GM19395 (cell line): ENCODE measurements at regions not wholly inside any gene's neighbourhood (a gene's known extent, or its start where the extent isn't known, plus 50 kb on each side); places are given as distances from the start of the nearest gene placed in this dataset.

Source experiments
- ATAC-seq: cut with Tn5 transposase; IDR thresholded peaks from one replicate; pipeline ENCODE4 v1.9.1; 2021; ENCODE audit warnings: mild to moderate bottlenecking, moderate library complexity; ENCODE audit not compliant: unreplicated experiment

DNA sequence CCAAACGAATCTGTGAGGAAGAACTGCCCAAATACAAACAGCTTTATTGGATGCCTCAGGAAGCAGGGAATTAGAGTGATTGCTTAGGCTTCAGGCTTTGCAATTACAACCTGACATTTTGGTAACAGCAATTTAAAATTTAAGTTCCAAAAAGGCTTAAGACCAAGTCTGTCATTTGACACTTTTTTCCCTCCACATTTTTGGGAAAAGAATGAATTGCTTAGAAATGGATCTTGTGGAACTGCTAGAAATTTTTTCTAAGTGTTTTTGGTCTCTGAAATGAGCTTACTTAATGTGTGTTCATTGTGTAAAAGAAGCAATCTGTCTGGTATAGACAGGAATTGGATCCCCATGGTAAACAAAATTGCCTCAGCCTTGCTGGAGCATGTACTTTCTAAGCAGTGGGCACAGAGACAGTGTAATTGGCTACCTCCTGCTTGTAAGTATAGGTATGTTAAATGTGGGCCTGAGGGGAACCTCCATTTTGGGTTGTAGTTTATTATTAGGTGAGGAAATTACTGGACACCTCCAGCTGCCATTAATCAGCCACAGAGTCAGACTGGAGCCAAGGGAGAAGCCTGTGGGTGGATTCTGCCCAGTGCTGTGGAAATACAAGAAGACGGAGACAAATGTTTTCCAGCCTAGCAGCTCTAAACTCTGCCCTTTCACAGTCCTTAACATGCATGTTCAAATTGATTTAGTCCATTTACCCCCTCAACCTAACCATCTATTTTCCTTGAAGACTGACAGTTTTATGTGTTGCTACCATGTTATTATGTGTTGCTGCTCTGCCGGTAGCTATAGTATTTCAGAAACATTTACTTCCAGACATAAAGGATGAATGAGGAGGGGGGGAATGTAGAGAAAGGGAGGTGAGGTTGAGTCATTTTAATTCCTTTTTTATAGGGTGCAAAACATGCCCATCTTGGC lies 473.0 kb downstream of the SPRY1 start:
- ATAC-seq = no peak

DNA sequence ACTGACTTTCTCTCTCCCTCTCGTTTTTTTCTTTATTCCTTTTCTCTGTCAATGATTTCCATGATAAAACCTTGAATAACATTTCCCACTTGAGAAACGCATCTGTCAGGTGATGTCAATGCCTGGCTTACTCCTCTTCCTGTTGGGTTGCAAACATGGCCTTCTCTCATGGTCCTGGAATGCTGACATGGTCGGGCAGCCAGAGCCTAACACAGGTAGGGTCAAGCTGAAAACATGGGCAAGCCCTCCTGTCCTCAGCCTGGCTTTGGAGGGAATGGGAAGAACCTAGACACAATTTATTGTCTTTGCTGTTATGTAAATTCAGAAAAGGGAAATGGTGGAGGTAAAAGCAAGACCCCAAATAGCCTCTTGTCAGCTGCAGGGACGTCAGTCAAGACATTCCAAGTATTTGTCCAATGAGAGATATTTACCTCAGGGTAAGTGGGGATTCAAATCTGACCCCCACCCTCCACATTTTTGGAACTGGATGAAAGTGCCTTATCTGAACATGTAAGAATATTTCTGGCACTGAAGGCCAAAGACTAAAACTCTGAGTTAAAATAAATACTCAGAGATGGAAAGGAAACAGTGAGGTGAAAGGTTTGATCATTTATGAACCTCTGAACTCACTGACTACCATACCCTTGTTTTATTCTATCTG lies 473.8 kb downstream of the SPRY1 start:
- ATAC-seq = no peak

DNA sequence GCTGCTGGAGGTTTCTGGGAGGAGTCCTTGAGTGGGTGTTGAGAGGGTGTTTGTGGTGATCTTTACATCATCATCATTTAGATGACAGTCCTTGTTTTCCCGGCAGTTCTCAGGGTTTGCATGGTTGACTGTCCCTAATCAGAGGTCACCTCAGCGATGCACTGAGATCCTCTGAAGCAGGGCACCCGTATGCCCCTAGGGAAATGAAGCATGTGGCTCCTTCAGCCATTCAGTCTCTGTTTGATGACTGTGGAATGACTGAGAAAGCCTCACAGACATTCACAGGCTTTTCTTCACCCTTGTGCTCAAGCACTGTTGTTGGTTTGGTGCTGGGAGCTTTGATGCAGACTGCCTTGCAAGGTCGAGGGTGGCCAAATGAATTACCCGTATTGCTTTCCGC lies 474.7 kb downstream of the SPRY1 start:
- ATAC-seq = no peak

DNA sequence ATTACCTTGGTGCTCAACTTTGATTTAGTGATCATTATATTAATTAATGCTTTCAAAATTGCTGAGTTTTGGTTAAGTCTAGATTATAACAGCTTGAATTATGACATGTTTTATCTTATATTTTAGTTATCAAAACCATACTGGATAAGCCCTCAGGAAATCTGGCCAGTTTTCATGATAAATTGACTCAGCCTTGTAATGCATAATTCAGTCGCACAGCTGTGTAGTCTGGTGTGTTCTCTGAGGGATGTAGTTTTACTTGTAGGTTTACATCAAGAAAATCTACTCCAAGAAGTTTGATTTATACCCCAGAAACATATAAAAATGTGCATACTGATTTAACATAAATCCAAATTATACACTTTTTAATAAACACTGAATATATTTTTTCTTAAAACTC lies 477.5 kb downstream of the SPRY1 start:
- ATAC-seq = no peak

DNA sequence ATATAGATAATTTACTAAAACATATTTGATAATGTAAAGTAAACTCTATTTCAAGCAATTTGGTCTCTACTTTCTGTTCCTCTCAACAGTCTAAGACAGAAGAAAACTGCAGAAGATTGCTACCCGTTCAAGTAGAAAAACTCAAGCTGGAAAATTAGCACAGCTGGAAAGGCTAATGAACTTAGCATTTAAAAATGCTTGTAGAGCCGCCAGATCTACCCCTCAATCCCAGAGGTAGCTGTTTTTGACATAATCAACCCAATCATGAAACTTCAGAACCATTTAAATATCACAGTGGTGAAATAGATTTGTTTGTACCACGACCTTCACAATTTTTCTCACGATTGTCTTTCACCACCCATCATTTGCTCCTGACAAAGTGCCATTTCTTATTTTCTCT lies 479.5 kb downstream of the SPRY1 start:
- no peak for ATAC-seq

DNA sequence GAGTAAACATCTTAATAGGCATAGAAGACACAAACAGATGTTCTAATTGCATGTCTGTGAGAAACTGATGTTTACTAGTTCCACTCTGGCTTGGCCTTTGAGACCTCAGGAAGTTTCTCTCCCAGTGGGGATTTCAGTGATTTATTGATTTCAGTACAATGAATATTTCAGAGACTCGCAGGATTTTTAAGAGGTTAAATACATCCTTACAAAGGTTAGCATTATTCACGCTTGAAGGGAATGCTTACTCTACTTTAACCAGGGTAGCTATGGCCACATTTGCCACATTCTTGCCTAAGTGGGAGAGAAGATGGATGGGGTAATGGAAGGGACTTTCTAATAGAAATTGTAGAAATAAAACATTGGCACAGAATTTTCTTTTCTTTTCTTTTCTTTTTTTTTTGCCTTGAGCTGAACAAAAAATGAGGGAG lies 480.1 kb downstream of the SPRY1 start:
- no peak for ATAC-seq

DNA sequence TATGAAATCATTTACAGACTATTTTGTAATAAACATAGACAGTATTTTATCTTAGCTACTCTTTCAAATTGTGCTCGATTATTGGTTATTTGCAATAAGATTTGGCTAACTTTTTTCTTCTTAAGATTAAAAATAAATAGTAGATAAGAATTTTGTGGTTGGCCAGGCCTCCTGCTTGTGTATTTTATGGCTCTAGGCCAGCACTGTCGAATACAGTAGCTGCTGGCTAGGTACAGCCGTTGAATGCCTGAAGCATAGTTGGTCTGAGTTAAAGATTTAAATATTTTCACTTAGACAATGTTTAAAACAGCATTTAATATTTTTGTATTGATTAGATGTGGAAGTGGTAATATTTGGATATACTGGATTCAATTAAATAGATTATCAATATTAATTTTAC lies 481.0 kb downstream of the SPRY1 start:
- ATAC-seq = no peak

DNA sequence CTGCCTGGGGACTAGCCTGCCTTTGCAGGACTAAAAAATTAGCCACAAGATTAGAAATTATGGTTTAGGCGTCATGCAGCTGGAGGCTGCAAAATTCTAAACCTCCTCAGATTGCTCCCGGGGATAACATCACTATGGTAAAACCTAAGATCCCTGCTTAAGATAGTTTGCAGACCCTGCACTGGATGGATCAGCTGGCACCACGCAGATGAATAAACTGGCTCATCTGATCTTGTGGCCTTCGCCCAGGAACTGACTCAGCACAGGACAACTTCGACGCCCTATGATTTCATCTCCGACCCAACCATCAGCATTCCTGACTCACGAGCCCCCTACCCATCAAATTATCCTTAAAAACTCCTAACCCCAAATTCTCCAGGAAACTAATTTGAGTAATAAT lies 482.4 kb downstream of the SPRY1 start:
- no peak for ATAC-seq

DNA sequence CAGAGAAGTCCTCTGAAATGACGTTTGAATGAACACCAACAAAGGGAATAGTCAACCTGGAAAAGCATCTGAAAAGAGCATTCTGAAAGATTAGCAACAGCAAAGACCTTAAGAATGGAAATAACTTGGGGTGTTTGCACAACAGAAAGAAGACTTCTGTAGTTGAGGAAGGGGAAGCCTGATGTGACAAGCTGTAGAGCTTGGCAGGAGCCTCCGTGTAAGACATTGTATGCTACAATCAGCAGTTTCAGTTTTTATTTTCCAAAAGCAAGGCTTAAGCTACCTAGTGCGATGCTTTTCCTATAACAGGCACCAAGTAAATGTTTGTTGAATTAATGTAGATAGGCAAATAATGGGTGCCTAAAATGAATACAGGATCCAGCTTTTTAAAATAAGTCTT lies 484.0 kb downstream of the SPRY1 start:
- no peak for ATAC-seq

DNA sequence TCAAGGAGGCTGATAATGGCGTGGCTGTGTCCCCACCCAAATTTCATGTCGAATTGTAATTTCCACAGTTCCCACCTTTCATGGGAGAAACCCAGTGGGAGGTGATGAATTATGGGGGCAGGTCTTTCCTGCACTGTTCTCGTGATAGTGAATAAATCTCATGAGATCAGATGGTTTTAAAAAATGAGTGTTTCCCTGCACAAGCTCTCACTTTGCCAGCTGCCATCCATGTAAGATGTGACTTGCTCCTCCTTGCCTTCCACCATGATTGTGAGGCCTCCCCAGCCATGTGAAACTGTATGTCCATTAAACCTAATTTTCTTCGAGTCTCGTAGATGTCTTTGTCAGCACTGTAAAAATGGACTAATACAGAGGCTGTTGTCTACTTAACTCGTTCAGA lies 488.3 kb downstream of the SPRY1 start:
- no peak for ATAC-seq

DNA sequence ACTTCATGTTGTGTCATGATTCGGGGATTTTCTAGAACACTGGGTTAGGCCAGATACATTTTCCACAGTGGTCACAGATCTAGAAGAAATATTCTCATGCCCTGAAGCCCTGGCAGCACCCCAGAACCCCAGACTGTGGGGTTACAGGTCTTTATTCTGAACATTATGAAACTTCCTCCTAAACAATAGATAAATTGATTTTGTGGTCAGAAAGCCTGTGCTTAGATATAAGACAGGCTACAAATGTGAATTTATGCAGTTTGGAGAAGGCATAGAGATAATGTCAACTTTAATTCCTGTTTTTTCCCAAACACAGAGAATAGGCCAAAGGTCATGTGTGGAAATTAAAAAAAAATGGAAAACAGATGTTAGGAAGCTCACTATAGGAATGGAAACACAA lies 492.9 kb downstream of the SPRY1 start:
- no peak for ATAC-seq

DNA sequence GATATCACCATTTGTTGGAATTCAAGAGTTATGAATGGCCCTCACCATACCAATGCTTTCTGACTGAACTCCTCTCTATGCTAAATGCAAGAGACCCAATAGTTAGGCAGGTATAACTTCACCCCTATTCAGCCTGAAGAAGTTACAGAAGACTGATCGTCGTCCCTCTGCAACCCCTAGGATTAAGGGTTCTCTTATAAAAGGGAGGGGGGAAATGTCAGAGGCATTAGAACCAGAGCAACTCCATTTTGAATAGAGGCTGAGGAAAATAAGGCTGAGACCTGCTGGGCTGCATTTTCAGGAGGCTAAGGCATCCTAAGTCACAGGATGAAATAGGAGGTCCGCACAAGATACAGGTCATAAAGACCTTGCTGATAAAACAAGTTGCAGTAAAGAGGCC lies 494.3 kb downstream of the SPRY1 start:
- ATAC-seq = no peak

DNA sequence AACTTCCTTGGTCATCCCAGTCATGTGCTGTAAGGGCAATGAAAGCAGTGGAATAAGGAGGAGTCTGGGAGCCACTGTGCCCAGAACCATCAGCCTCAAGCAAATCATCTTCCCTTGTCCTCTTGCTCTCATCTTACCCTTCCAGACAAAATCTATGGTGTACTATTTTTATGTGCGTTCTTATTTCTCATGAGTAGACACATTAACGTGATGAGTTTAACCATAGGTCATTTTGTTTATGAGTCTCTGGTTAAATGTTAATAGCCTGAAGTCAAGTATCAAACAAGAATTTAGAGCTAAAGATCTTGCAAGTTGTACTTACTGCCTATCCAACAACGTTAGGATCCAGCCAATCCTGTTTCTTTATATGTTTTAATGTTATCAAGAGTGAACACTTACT lies 495.3 kb downstream of the SPRY1 start:
- no peak for ATAC-seq

DNA sequence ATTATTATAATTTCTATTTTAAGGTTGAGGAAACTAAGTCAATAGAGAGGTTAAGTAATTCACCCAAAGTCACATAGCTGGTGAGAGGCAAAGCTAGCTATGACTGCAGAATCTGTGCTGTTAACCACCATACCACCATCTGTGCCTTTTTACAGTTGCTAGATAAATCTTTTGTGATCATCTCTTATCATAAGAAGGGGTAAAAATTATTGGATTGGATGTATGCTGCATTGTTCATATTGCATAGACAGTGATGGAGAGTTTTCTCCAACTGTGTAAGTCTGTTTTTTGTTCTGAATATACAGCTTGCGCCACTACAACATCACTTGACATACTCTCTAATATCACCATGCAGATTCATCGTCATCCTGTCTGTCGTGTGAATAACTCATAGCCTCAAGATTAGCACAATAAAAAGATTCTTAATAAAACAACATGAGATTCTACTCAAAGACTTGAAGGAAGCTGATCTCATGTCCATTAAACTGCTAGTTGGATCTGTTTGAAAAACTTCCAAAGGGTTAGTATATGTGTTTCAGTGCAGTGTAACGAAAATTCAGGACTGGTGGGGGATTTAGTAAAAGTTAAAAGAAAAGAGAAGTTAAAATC lies 495.9 kb downstream of the SPRY1 start:
- ATAC-seq = no peak

DNA sequence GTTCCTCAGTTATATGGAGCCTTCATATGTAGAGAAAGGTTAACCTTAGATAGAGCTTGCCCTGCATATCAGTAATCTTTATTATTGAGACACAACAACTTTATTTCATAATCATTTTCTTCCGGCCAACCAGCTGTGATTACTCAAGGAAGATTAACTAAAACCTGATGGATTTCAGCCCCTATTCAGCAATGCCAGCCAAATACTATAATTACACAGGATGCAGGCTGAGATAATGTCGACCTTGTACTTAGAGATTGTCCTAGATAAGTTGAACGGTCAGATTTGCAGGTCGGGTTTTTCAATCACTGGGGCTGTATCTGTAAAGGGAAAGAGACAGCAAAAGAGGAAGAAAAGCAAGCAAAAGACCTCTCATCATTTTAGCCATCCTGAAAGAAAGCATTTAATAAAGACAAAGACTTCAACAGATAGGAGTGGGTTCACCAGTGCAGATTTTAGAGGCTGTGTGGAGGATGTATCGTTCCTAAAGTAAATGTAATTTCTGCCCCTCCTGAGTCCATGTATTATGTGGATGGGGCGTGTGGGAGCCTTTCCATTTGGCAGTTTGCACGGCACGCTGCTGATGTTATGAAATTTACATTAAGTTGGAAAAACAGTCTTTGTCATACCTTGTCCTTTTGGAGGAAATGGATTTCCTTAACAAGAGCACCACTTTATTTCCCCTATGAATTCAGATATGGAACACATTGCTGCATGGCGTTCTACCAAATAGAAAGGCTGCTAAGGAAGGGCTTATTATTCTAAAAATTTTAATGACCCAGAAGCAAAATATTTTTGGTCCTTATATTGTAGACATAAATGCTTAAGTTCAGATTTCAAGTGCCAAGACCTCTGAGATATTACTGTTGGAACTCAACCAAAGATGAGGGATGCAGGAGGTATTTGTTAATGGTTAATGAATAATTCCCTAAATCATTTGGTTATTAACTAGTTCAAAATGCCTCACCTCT lies 496.7 kb downstream of the SPRY1 start:
- no peak for ATAC-seq

DNA sequence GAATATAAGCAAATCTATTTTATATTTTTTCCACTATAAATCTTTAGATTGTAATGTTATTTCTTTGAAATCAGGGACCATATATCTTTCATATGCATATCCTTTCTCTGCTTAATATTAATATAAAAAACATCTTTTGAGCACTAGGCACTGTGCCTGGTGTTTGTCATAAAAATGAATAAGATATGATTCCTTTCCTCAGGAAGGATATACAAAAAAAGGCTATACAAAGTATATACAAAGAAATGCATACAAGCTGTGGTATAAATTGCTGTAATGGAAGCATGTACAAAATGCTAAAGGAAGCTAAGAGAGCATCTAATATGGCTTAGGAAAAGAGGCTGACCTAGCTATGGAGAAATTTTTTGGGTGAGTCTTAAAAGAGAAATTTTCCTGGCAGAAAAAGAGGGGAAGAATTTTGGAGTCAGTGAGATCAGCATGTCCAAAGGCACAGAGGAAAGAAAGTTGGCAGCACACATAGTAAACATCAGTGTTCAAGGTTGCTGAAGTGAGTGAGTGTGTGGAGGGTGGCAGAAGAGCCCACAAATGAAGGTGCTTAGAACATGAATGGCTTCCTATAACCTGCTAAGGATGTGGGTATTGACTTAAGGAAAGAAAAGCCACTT lies 500.0 kb downstream of the SPRY1 start:
- ATAC-seq = no peak

DNA sequence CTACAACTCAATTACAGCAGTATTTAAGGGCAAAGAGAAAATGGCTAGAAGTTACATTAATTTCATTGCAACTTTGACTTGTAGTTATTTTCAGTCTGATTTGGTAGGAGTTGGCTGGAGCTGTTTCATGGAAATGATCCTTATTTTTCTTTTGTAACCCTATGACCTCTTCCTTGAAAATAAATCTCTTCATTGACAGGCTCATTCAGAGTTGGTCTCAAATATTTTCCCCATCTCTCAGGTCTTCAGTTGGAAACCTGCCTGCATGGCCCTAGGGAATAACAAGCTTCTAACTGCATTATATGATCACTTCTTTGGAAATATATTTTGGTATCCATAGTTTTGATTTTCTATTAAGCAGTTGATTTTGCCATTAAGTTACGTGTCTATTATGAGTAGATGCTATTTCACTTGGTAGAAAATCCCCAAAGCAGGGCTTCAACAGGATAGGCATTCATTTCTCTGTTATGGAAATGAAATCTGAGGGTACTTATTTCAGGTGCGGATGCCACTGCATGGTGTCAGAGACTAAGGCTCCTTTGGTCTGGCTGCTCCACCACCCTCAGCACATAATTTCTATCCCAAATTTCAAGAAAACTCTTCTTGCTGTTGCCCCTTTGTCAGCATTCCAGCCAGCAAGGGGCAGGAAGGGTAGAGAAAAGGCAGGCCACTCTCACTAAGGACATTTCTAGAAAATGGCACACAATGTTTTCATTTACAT lies 502.5 kb downstream of the SPRY1 start:
- no peak for ATAC-seq

DNA sequence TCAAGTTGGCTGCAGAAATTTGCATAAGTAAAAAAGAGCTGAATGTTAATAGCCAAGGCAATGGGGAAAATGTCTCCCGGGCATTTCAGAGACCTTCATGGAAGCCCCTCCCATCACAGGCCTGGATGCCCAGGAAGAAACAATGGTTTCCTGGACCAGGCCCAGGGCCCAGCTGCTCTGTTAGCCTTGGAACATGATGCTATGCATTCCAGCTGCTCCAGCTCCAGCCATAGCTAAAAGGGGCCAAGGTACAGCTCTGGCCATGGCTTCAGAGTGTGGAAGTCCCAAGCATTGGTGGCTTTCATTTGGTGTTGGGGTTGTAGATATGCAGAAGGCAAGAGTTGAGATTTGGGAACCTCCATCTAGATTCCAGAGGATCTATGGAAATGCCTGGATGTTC lies 508.3 kb downstream of the SPRY1 start:
- no peak for ATAC-seq

DNA sequence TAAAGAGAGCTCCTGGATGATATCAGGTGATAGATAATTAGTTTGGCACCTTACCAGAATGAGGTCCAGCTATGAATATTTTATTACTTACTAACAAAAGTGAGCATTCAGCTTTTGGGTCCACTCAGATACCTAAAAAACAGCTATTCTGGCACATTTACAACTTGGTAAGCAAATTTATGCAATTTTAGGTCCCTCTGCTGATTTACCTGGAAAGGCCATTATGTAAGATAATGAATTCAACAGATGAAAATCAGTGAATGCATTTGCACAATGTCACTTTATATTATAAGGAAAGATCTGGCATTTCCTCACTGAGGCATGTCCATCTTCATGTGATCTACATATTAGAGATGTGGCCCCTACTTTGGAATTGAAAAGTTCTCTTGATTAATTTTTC lies 517.0 kb downstream of the SPRY1 start:
- no peak for ATAC-seq

DNA sequence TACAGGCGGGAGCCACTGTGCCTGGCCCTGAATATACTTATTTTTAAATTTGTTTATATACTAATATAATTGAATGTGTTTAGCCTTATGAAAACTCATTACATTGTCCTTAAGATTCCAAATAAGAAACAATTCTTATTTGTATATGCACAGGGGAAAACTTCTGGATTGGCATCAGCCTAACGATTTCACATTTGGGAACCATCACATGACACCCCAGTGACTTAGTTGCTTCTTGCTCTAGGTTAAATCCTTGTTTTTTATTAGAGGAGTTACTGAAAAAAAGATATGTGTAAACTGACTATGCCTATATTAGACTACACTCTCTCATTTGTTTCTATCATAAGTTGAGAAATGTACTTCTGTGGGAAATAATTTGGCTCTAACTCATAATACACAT lies 520.2 kb downstream of the SPRY1 start:
- no peak for ATAC-seq
